GM12878 (cell line): ENCODE measurements at regions not wholly inside any gene's neighbourhood (a gene's known extent, or its start where the extent isn't known, plus 50 kb on each side); places are given as distances from the start of the nearest gene placed in this dataset.

Experiments
- ATAC-seq: fragments of 200-7000 bp; cut with Tn5 transposase; 3 replicates; pipeline ENCODE4 v1.9.1; 2020; ENCODE audit warnings: mild to moderate bottlenecking, moderate library complexity
- BruUV-seq: library from RNA; stranded (reverse); fragments of 400-500 nt; replicated peaks from 2 replicates; lab custom pipeline; 2021; lab: Mats Ljungman, UMichigan
- CTCF ChIA-PET: fragments of 300-600 bp; sonication (Branson Sonifier 250); formaldehyde crosslinking; extraction: SDS; loops from one replicate; lab custom pipeline; 2021; ENCODE audit warnings: inconsistent platforms; lab: Yijun Ruan, JAX
- POLR2A ChIA-PET: fragments of 350-600 bp; formaldehyde crosslinking; extraction: SDS; loops from one replicate; lab custom pipeline; 2021; ENCODE audit warnings: inconsistent platforms; lab: Charles Lee
- RAD21 ChIA-PET: fragments of 300-600 bp; sonication (Branson Sonifier 250); formaldehyde crosslinking; loops from one replicate; lab custom pipeline; 2023; ENCODE audit warnings: antibody characterized with exemption; ENCODE audit not compliant: unreplicated experiment; lab: Charles Lee
- SMC1A ChIA-PET: fragments of 300-600 bp; sonication (Branson Sonifier 250); formaldehyde crosslinking; loops from one replicate; lab custom pipeline; 2023; ENCODE audit not compliant: unreplicated experiment, uncharacterized antibody; lab: Charles Lee
- DNase-seq: peaks from one replicate; pipeline ENCODE4 v3.0.0-alpha.2; 2011; ENCODE audit warnings: low read depth, low spot score
- FAIRE-seq: peaks from 3 replicates; lab custom pipeline; 2011; peaks lifted over from hg19 to GRCh38; lab: Jason Lieb, UNC
- H2AFZ ChIP-seq: 2 replicates; pipeline ENCODE4 v1.6.0; 2011; ENCODE audit warnings: low read depth, low read length, control low read depth; ENCODE audit not compliant: control insufficient read depth
- H3K27ac ChIP-seq: 2 replicates; pipeline ENCODE4 v1.5.1; 2011; ENCODE audit warnings: control low read depth; ENCODE audit not compliant: control insufficient read depth, insufficient read depth
- H3K27me3 ChIP-seq, 2 experiments: replicated peaks in 1 of 2; 2 replicates each; pipeline versions ENCODE4 v1.6.0 to v1.6.1; 2011; ENCODE audit warnings: low read length in 1 of 2; ENCODE audit not compliant: control insufficient read depth in 2 of 2, insufficient read depth in 2 of 2
- H3K36me3 ChIP-seq, 2 experiments: 2 replicates each; pipeline ENCODE4 v1.5.1; 2011; ENCODE audit warnings: low read length in 1 of 2; ENCODE audit not compliant: control insufficient read depth in 2 of 2, insufficient read depth in 2 of 2
- H3K4me1 ChIP-seq: 2 replicates; pipeline ENCODE4 v1.6.1; 2011; ENCODE audit warnings: mild to moderate bottlenecking, low read length, moderate library complexity, mixed read lengths; ENCODE audit not compliant: control insufficient read depth, insufficient read depth
- H3K4me2 ChIP-seq: 2 replicates; pipeline ENCODE4 v1.6.0; 2011; ENCODE audit warnings: control low read depth; ENCODE audit not compliant: control insufficient read depth, insufficient read depth
- H3K4me3 ChIP-seq: fragments of 200-600 bp; sonication (generic); 2 replicates; pipeline ENCODE4 v1.5.1; 2016
- H3K79me2 ChIP-seq: 2 replicates; pipeline ENCODE4 v1.6.0; 2011; ENCODE audit warnings: low read length; ENCODE audit not compliant: control insufficient read depth, insufficient read depth
- H3K9ac ChIP-seq: 2 replicates; pipeline ENCODE4 v1.8.0; 2011; ENCODE audit warnings: low read length, control low read depth, mixed read lengths; ENCODE audit not compliant: control insufficient read depth, insufficient read depth
- H3K9me3 ChIP-seq: replicated peaks from 3 replicates; pipeline ENCODE4 v1.5.1; 2011; ENCODE audit warnings: mild to moderate bottlenecking, low read length; ENCODE audit not compliant: control insufficient read depth, insufficient read depth
- H4K20me1 ChIP-seq: 2 replicates; pipeline ENCODE4 v1.6.0; 2011; ENCODE audit not compliant: control insufficient read depth, insufficient read depth
- MEF2A ChIP-seq: IDR thresholded peaks from 2 replicates; pipeline ENCODE4 v1.6.1; 2011; ENCODE audit warnings: low read depth, mild to moderate bottlenecking, low read length, moderate library complexity; ENCODE audit not compliant: insufficient read depth
- NFYB ChIP-seq: IDR thresholded peaks from 2 replicates; pipeline ENCODE4 v1.6.1; 2011; ENCODE audit warnings: low read depth, mild to moderate bottlenecking, low read length, improper control_type of control experiment, moderate library complexity; ENCODE audit not compliant: insufficient read depth
- NR2C2 ChIP-seq: IDR thresholded peaks from 2 replicates; pipeline ENCODE4 v1.6.1; 2011; ENCODE audit warnings: borderline replicate concordance, low read depth; ENCODE audit not compliant: control insufficient read depth, insufficient read length
- PAX8 ChIP-seq: fragments of 450-650 bp; IDR thresholded peaks from 2 replicates; pipeline ENCODE4 v1.6.1; 2017; ENCODE audit warnings: mild to moderate bottlenecking, moderate library complexity
- RB1 ChIP-seq: fragments of 450-650 bp; formaldehyde crosslinking; IDR thresholded peaks from 2 replicates; pipeline ENCODE4 v1.6.1; 2017; ENCODE audit warnings: mild to moderate bottlenecking, borderline replicate concordance
- SMAD1 ChIP-seq: fragments of 450-650 bp; IDR thresholded peaks from 2 replicates; pipeline ENCODE4 v1.6.1; 2018; ENCODE audit warnings: mild to moderate bottlenecking, low read depth; ENCODE audit not compliant: partially characterized antibody
- SMAD5 ChIP-seq: IDR thresholded peaks from 2 replicates; pipeline ENCODE4 v1.6.1; 2016; ENCODE audit warnings: antibody characterized with exemption, low read depth
- YBX1 ChIP-seq: fragments of 450-650 bp; IDR thresholded peaks from 2 replicates; pipeline ENCODE4 v1.6.1; 2016; ENCODE audit warnings: antibody characterized with exemption
- WGBS: methylation state at CpG from one replicate; pipeline ENCODE4 v1.1.6; 2016; ENCODE audit warnings: low lambda C conversion rate; ENCODE audit not compliant: insufficient replicate concordance, insufficient coverage; ENCODE audit errors: missing lambda C conversion rate; 5-methylcytosine and 5-hydroxymethylcytosine counted together
- in situ Hi-C: fragments of 300-500 bp; cut with MboI; formaldehyde crosslinking; loops from 9 replicates; pipeline ENCODE4 v1.14.3; 2018; ENCODE audit warnings: mixed read lengths
- intact Hi-C: fragments of 100-400 bp; cut with micrococcal nuclease; formaldehyde crosslinking; loops from one replicate; pipeline ENCODE4 v1.14.2; 2022; ENCODE audit not compliant: unreplicated experiment
- TF ChIP-seq, protein P1 (sequence below): fragments of 450-650 bp; IDR thresholded peaks from 2 replicates; pipeline ENCODE4 v1.6.1; 2016; ENCODE audit warnings: mild to moderate bottlenecking, moderate library complexity, borderline replicate concordance

- Histone ChIP-seq H3K79me2 (no peaks in the 10 kb centered on the region), H3K27ac (no peak overlapping the region), H4K20me1 (no peaks in the 10 kb centered on the region), H2AFZ (no peak overlapping the region), H3K27me3 (no peaks in the 10 kb centered on the region), H3K4me2 (no peak overlapping the region), H3K9me3 (no peaks in the 10 kb centered on the region), H3K36me3 (no peaks in the 10 kb centered on the region)
- ChIA-PET SMC1A (no interaction called here), POLR2A (no interaction called here), RAD21 (no interaction called here), CTCF (no interaction called here)
- intact Hi-C loops, result no loop called here
- ATAC-seq (no peak), DNase-seq (no peak), FAIRE-seq (no peak)
- in situ Hi-C loops, result no loop called here
- WGBS, result 0% methylated on average over 1 of the region's 1 CpG
- TF ChIP-seq YBX1 (no peak), SMAD1 (no peak), NR2C2 (no peak), SMAD5 (no peak), NFYB (no peak), PAX8 (no peak), MEF2A (no peak), RB1 (no peak)
- TF ChIP-seq, protein P1, sequence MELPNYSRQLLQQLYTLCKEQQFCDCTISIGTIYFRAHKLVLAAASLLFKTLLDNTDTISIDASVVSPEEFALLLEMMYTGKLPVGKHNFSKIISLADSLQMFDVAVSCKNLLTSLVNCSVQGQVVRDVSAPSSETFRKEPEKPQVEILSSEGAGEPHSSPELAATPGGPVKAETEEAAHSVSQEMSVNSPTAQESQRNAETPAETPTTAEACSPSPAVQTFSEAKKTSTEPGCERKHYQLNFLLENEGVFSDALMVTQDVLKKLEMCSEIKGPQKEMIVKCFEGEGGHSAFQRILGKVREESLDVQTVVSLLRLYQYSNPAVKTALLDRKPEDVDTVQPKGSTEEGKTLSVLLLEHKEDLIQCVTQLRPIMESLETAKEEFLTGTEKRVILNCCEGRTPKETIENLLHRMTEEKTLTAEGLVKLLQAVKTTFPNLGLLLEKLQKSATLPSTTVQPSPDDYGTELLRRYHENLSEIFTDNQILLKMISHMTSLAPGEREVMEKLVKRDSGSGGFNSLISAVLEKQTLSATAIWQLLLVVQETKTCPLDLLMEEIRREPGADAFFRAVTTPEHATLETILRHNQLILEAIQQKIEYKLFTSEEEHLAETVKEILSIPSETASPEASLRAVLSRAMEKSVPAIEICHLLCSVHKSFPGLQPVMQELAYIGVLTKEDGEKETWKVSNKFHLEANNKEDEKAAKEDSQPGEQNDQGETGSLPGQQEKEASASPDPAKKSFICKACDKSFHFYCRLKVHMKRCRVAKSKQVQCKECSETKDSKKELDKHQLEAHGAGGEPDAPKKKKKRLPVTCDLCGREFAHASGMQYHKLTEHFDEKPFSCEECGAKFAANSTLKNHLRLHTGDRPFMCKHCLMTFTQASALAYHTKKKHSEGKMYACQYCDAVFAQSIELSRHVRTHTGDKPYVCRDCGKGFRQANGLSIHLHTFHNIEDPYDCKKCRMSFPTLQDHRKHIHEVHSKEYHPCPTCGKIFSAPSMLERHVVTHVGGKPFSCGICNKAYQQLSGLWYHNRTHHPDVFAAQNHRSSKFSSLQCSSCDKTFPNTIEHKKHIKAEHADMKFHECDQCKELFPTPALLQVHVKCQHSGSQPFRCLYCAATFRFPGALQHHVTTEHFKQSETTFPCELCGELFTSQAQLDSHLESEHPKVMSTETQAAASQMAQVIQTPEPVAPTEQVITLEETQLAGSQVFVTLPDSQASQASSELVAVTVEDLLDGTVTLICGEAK, result no peak
- TF ChIP-seq, all 136 proteins: peak for 0
- BruUV-seq, result no TSS peak
- Histone ChIP-seq H3K4me1 (no peaks in the 10 kb centered on the region; the same call in 1 of the 2 replicates), H3K4me3 (no peak overlapping the region), H3K9ac (no peak overlapping the region)
Observed at GRCh38 chr16:48838349-48838748, 228.4 kb upstream of the N4BP1 start.
